ENCODE measurements at regions not wholly inside any gene's neighbourhood (a gene's known extent, or its start where the extent isn't known, plus 50 kb on each side); places are given as distances from the start of the nearest gene placed in this dataset.

- no peak for TF ChIP-seq POLR2A (IDR thresholded peaks at IDR 0.05; ENCODE audit: low read depth, low read length)
- TF ChIP-seq POLR2AphosphoS5 (IDR thresholded peaks at IDR 0.05; ENCODE audit: low read depth, low read length): no peak
- TF ChIP-seq TAF1 (IDR thresholded peaks at IDR 0.05; ENCODE audit: borderline replicate concordance, low read depth, low read length): no peak
Measured at GRCh38 chr4:43331226-43332051, 438.9 kb downstream of the GRXCR1 start.

All from GM12892 (cell line).